HG02884 (cell line): ENCODE measurements at regions not wholly inside any gene's neighbourhood (a gene's known extent, or its start where the extent isn't known, plus 50 kb on each side); places are given as distances from the start of the nearest gene placed in this dataset.

ENCODE experiments used
- ATAC-seq: cut with Tn5 transposase; IDR thresholded peaks from one replicate; pipeline ENCODE4 v1.9.1; 2021; ENCODE audit warnings: mild to moderate bottlenecking, moderate library complexity; ENCODE audit not compliant: unreplicated experiment

DNA sequence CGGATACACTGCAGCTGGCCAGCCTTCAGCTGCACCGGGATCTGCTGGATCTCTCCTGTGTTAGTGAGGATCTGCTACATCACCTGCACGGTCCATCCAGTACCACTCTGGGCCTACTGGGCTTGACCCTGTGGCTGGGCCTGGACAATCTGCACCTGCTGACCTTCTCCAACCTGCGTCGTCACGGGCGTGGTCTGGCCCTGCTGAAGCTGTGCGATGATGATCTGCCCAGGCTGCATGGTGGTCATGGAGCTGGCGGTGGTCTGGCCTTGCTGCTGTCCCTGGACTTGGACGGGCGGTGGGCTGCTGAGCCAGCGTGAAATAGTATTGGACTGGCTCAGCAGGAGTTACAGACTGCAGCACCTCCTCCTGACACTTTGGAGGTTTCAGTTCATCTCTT lies 137.1 kb upstream of the GAS1 start:
- no peak for ATAC-seq

DNA sequence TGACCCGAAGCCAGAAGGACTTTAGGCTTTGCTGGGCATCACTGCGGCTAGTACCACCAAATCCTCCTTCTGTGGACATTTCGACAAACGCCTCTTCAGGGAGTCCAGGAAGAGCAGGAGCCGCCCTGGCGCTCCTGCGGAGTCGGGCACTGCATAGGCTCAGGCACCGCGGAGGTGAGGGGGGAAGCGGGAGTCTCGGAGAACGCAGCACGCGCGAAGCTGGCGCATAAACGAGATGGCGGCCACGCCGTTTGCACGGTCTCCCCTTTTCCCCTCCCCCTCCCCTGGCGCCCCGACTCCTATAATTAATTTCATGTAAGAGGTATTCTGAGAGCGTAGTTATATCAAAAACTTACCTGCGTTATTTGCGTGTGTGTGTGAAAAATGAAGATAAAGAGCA lies 137.8 kb upstream of the GAS1 start:
- ATAC-seq: no peak

DNA sequence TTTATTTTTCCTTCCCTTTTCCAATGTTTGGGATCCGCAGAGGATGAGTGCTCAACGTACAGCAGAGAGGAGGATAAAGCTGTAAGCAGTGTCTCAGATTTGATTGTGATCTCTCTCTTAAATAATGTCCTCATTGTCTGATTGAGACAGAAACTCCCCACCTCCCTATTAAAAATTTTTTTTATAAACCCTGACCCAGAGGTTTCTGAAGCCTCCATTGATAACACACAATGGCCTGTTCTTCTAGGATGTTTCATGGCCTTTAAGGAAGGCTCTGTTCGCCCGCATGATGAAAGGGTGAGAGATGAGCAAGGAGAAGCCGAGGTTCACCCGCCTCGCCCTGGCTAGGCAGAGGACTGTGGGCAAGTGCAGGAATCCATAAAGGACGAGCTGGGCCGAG lies 138.2 kb upstream of the GAS1 start:
- ATAC-seq: no peak

DNA sequence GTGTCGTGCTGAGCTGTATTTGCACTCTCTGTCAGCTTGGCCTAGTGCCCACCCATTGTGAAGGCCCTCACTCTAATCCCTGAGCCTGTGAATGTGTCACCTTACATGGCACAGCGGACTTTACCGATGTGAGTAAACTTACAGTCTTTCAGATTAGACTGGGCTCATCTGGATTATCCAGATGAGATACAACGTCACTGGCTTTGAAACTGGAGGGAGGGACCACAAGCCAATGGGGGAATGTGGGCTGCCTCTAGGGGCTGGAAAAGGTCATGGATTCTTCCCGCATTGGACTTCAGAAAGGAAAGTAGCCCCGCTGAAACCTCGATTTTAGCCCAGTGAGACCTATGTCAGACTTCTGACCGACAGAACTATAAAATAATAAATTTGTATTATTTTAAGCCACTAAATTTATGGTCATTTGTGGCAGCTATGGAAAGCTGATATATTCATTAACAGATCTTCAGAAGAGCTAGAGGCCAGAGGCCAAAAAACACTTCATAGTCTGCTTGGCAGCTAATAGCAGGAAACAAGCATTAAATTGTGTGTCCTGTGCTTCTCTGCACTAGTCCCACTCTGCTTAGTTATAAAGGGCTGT lies 139.0 kb upstream of the GAS1 start:
- ATAC-seq: no peak

DNA sequence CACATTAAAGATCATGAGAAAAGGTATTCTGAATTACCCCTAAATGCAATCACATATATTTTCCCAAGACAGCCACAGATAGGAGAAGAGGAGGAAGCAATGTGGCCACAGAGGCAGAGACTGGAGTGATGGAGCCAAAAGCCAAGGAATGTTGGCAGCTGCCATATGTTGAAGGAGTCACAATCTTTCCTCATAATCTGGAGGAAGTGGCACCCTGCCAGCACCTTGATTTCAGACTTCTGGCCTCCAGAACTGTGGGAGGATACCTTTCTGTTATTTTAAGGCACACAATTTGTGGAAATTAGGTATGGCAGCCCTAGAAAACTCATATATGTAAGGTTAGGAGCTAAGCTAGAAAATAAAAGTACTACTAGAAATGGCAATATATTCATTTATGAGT lies 139.9 kb upstream of the GAS1 start:
- ATAC-seq: no peak

DNA sequence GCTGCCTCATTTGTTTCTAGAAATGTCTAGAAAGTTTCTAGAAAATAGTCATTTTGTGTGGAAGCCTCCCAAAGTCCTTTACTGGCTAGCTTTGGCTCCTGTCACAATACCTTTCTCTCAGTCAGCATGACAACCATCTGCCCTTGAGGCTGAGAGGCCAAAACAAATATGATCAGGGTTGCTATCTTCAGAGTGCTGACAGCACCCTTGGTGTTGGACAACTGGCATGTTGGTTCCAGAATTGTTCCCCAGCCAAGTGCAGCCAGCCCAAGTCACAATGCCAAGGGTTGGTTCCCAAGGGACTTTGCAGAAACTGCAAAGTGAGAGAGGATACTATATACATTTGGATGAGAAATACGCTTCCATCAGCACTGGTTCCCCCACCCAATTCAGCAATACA lies 140.9 kb upstream of the GAS1 start:
- no peak for ATAC-seq

DNA sequence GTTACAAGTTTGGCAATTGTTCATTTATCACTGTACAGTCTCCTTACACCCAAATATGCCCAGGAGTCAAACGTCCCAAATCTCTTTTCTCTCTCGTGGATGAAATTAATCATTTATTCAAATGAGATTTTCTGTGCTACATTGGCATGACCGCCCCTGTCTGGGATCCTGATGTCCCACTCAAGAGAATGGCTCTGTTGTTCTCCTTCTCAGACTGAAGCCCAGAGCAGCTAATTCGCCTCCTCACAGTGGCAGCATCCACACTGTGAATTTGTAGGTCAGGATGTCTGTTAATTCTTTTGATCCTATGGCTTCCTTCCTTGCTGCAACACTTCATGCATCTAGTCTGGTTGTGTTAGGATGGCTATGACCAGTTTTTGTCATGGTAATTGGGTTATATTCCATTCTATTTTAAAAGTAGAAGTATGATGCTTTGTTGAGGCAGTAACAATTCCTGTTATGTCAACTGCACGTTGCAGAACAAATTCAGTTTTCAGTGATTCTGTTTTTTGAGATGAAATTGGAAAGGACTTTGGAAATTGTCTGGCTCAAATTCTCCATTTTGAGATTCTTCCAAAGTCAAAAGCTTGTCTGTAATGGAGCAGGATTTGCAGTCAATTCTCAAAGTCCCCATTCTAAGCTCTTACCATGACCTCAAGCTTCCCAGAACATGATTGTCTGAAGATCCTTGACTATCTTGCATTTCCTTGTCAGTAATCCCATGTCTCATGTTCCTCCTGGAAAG lies 141.5 kb upstream of the GAS1 start:
- no peak for ATAC-seq

DNA sequence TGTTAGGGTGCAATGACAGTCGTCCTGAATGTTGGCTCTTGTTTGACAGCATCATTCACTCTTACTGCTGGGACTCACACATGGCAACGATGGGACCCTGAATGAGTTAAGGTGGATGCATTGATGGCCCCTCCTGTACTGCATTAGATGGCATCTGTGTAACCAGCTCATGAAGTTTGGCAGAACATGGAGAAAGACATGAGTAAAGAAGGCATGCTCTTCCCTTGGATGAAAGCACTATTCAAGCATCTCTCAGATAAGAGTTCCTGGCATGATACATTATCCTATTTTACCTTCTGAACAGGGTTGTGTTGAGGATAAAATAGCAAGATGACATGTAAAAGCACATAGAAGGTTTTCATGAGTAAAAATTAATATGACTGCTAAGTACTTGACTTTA lies 142.2 kb upstream of the GAS1 start:
- no peak for ATAC-seq

DNA sequence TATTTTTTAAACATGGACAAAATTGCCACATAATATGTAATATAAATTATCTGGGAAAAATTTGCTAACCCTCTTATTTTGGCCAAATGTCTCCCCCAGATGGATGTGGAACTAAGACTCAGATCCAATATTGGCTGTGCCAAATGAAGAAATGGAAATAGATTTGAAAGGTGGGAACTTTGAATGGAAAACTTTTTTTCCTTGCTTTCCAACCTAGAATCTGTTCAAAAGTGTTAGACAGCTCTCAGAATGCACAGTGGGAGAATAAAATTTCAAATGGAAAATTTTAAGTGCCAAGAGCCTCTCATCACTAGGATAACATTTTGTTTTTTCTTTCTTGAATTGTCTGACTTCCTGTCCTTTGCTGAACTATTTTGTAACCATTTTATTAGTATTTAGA lies 142.6 kb upstream of the GAS1 start:
- no peak for ATAC-seq

DNA sequence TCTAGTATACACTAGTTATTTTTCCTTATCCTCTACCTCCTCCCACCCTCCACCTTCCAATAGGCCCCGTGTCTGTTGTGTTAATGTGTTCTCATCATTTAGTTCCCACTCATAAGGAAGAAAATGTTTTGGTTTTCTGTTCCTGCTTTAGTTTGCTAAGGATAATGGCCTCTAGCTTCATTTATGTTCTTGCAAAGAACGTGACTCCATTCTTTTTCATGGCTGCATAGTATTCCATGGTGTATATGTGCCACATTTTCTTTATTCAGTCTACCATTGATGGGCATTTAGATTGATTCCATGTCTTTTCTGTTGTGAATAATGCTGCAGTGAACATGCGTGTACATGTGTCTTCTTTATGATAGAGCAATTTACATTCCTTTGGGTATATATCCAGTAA lies 146.5 kb upstream of the GAS1 start:
- no peak for ATAC-seq

DNA sequence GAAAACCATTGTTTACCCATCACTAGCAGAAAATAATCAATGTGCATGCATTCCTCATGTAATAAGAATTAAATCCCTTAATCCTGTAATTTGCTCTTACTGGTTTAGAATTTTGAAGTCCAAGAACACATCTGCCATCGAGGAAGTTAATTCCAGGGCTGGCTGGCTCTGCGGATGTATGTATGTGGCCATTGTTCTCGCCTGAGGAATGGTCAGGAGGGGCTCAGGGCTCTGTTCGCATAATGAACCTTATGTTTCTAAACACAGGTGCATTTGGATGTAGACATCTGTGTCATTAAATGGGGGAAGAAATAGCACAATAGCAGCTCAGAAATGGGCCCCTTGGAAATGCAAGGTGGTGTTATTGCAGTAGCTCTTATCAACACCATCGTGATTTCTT lies 148.6 kb upstream of the GAS1 start:
- ATAC-seq: no peak

DNA sequence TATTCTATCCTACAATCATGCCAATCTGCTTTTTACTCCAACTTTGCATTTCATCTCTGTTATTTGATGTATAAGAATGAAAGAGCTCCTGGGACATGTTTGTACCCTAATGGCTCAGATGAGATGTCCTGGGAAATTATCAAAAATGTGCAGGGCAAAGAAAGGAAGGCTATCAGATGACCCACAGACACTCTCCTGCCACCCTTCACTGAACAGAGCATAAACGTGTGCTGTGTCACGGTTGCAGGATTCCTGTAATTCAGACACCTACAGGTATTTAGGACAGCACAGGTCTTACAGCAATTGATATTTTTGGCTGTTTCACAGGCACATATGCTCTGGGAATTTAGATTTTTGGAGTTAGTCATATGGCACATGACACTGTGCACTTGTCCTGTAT lies 149.2 kb upstream of the GAS1 start:
- no peak for ATAC-seq

DNA sequence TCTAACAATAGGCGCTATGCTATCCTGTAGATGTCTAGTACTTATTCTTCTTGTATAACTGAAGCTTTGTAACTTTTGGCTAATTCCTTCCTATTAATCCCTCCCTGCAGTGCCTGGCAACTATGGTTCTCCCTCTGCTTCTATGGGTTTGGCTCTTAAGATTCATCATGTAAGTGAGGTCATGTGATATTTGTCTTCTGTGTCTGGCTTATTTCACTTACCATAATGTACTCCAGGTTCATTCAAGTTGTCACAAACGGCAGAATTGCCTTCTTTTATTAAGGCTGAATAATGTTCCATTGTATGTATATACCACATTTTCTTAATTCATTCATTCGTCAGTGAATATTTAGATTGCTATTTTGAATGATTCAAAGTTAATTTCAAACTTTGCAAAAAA lies 149.9 kb upstream of the GAS1 start:
- no peak for ATAC-seq

DNA sequence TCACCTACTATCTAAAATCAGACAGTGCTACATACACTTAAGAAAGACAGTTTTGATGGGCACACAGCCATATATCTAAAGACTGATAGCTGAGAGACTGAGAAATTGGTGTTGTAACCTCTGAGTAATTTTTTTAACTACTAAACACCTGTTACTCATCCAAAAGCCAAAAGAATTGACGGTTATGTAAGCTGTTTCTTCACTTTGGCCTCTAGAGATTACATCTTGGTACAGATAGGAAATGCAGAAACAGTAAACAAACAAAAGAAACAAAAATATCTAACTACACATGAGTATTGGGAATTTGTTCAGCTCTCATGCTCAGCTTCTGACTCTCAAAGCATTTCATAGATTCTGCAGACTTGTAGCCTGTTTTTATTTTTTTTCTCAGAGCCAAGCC lies 152.1 kb upstream of the GAS1 start:
- no peak for ATAC-seq

DNA sequence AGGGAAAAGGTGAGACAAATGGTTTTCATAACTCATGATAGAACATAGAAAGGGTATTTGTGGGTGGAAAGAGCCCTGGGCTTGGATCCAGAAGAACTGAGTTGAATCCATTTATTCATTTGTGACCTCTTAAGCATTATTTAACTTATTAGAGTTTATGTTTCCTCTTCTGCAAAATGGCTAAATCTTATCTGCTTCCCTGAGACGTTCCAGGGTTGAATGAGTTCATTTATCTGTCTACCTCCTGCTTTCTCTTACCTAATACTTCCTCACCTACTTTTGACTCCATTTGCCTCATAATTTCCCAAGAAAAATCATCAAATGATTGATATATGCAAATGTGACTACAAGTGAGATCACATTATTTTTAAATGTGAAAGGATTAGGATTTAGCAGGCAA lies 152.7 kb upstream of the GAS1 start:
- no peak for ATAC-seq

DNA sequence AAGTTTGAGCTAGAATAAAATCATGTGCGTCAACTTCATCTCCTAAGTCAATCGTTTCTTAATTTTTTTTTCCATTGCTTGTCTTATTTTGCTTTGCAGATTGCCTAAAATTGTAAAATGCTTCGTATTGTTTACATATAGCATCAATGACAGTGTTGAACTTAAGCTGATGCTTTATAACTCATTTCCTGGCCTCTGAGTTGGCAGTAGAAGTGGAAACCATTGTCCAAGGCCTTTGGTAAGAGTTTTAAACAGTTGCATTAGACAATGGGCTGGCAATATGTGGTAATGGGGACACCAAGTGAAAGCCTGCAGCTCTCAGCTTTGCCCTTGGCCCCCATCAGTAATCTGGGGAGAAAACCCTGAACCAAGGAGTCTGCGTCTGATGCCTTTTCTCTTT lies 154.8 kb upstream of the GAS1 start:
- ATAC-seq: no peak

DNA sequence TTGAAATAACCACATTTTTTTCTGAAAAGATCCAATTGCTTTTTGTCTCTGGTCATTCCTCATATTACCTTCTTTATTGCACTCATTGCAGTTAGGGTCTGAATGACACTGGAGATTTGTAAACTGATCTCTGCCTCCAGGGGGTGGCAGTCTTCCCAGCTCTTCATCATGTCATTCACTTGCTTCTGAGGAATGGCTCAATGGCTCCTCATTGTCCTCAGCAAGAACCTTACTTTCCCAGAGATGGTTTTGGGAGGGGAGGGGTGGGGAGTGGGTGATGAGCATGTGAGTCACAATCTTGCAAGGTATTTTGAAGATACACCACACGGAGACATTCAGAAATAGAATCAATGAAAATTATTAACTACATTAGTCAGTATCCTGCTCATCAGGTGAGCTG lies 159.8 kb upstream of the GAS1 start:
- ATAC-seq: no peak

DNA sequence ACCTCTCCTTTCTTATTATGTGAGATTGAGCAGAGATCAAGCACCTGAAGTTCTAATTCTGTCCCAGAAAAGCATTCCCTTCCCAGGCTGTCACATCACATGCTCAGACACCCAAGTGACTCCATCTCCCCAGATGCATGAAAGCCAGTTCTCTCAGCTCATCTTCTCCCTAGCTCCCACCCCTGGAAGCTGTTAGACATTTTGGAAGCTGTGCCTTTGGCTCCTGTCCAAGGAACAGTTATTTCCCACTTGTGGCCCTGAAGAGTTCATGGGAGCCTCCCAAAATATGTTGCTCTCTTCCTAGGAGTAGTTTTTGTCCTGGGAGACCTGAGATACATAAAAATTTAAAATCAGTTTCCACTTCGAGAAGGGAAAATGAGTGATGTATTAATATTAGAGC lies 161.4 kb upstream of the GAS1 start:
- no peak for ATAC-seq

DNA sequence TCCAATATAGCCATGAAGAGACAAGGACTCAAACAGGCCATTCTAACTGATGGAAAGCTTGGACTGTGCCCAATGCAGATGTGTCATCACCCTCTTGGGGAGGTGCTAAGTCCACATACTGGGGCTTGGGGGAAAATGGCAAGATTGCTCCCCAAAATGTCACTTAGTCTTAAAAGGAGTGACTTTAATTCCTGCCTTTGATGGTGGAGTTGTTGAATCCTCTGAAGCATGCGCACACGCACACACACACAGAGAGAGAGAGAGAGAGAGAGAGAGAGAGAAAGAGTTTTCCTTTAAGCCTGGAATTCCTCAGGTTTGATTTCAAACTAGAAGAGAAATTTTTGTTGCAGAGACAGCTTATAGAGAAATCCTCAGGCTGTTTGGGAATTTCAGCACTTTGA lies 161.9 kb upstream of the GAS1 start:
- ATAC-seq: no peak

DNA sequence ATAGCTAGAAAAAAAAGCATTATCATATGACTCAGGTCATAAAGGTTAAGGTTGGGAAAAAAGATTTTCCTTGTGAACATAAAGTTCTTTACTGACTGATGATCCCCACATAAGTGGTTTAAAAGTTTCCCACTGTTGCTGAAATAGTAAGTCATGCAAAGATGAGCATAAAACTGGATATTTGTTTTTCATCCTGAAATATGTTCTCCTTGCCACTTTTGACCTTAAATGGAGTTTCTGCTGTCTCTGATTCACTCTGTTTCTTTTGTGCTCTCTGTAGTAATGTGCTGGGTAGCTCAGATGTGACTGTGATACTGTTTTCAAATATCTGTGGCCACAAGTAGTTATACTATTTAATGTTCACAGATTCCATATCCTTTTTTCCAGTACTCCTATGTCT lies 162.5 kb upstream of the GAS1 start:
- ATAC-seq: no peak

DNA sequence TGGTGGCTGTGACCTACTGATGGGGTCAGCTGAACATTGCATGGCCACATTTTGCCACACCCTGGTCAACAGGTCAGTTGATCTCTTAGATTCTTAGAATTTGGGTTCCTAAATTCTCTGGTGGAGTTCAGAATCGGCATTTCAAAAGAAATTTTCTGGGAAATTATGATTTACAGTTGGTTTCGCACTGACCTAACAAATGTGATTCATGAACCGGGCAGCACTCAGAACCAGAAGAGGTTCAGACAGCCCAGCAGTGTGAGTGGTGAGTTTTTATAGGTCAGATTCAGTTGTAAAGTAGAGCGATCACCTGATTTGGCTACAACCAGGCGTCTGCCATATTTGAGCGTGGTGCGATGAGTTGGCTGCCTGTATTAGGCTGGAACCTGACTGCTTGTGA lies 163.7 kb upstream of the GAS1 start:
- ATAC-seq: no peak

DNA sequence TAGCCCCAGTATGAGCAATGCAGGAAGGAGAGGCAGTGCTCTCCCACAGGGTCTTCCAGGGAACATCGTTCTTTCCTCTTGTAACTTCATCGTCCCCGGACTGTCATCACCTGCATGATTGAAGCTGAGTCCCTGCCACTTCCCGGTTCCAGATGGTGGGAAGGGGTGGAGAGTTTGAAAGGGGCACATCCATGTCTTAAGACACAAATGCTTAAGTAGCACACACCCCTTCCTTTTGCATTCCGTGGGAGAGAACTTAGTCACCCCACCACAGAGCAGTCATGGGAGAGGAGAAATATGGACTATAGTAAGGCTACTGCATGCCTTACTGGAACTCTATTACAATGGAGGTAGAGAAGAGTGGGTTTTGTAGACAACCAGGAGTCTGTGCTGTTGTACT lies 165.3 kb upstream of the GAS1 start:
- no peak for ATAC-seq

DNA sequence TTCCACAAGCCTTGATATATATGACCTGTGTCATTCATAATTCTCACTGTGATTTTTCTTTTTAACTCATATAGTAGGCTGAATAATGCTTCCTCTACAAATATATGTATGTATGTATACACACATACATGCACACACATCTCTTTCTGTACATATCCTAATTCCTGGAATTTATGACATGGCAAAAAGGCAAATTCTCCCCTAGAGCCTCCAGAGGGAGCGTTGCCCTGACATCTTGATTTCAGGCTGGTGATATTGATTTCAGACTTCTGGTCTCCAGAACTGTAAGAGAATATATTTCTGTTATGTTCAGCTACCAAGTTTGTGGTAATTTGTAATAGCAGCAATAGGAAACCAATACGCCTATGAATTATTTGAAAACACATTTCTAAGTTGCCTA lies 166.6 kb upstream of the GAS1 start:
- ATAC-seq: no peak
